Endothelial cell of umbilical vein (primary cell): ENCODE measurements at regions not wholly inside any gene's neighbourhood (a gene's known extent, or its start where the extent isn't known, plus 50 kb on each side); places are given as distances from the start of the nearest gene placed in this dataset.

ENCODE experiments used
- BruUV-seq: library from RNA; stranded (reverse); fragments of 400-500 nt; replicated peaks from 2 replicates; lab custom pipeline; 2021; lab: Mats Ljungman, UMichigan
- CTCF ChIA-PET: fragments of 300-600, 350-600 bp; sonication (Branson Sonifier 250); formaldehyde crosslinking; loops from one replicate; lab custom pipeline; 2021; ENCODE audit warnings: antibody characterized with exemption, inconsistent platforms; lab: Charles Lee
- POLR2A ChIA-PET: fragments of 300-600, 350-600 bp; sonication (Branson Sonifier 250); formaldehyde crosslinking; loops from one replicate; lab custom pipeline; 2021; ENCODE audit warnings: antibody characterized with exemption, inconsistent platforms; lab: Charles Lee
- DNase-seq: peaks from one replicate; pipeline ENCODE4 v3.0.0-alpha.2; 2011; ENCODE audit warnings: low read depth, low spot score
- FAIRE-seq: peaks from 2 replicates; lab custom pipeline; 2011; peaks lifted over from hg19 to GRCh38; lab: Jason Lieb, UNC
- H2AFZ ChIP-seq: 2 replicates; pipeline ENCODE4 v1.6.0; 2012; ENCODE audit warnings: low read depth, low read length, control low read depth, inconsistent platforms
- H3K27ac ChIP-seq: 2 replicates; pipeline ENCODE4 v1.5.1; 2011; ENCODE audit warnings: low read depth, mild to moderate bottlenecking, control low read depth, low read length, moderate library complexity; ENCODE audit not compliant: insufficient read depth
- H3K27me3 ChIP-seq, 2 experiments: 2 replicates each; pipeline versions ENCODE4 v1.6.0 to v1.6.1; 2011; ENCODE audit warnings: low read length in 2 of 2, mixed read lengths in 1 of 2; ENCODE audit not compliant: control insufficient read depth in 2 of 2, insufficient read depth in 2 of 2
- H3K36me3 ChIP-seq, 2 experiments: 2 replicates in 1 of 2; 3 replicates in 1 of 2; pipeline ENCODE4 v1.5.1; 2011; ENCODE audit warnings: low read length in 2 of 2, mild to moderate bottlenecking in 1 of 2, moderate library complexity in 1 of 2; ENCODE audit not compliant: control insufficient read depth in 2 of 2, insufficient read depth in 2 of 2; ENCODE audit errors: extremely low read depth in 1 of 2
- H3K4me1 ChIP-seq: 3 replicates; pipeline ENCODE4 v1.5.1; 2011; ENCODE audit warnings: mild to moderate bottlenecking, low read length; ENCODE audit not compliant: control insufficient read depth, insufficient read depth; ENCODE audit errors: extremely low read depth
- H3K4me2 ChIP-seq: 2 replicates; pipeline ENCODE4 v1.6.1; 2011; ENCODE audit warnings: low read length, control low read depth, mixed read lengths; ENCODE audit not compliant: insufficient read depth
- H3K4me3 ChIP-seq, 3 experiments: fragments of 200-600 bp in 1 of 3; sonication (generic), shearing (Covaris generic) in 1 of 3; replicated peaks in 1 of 3; 2 replicates each; pipeline ENCODE4 v1.5.1; 2011 to 2016; ENCODE audit warnings: control low read depth in 3 of 3, low read length in 3 of 3, mild to moderate bottlenecking in 2 of 3, inconsistent platforms in 1 of 3, low read depth in 1 of 3, moderate library complexity in 1 of 3; ENCODE audit not compliant: insufficient read depth in 1 of 3
- H3K79me2 ChIP-seq: 2 replicates; pipeline ENCODE4 v1.6.0; 2012; ENCODE audit warnings: low read length, inconsistent platforms; ENCODE audit not compliant: control insufficient read depth, insufficient read depth
- H3K9ac ChIP-seq: replicated peaks from 2 replicates; pipeline ENCODE3; 2011; ENCODE audit warnings: low read length, control low read depth; ENCODE audit not compliant: insufficient read depth; ENCODE audit errors: extremely low read depth
- H3K9me1 ChIP-seq: replicated peaks from 3 replicates; pipeline ENCODE4 v1.6.0; 2011; ENCODE audit warnings: mild to moderate bottlenecking, low read length; ENCODE audit not compliant: control insufficient read depth, insufficient read depth; ENCODE audit errors: extremely low read depth
- H3K9me3 ChIP-seq: replicated peaks from 2 replicates; pipeline ENCODE4 v1.5.1; 2012; ENCODE audit warnings: low read length, inconsistent platforms; ENCODE audit not compliant: control insufficient read depth, insufficient read depth
- H4K20me1 ChIP-seq: replicated peaks from 2 replicates; pipeline ENCODE3; 2011; ENCODE audit warnings: mild to moderate bottlenecking, low read length; ENCODE audit not compliant: control insufficient read depth, insufficient read depth; ENCODE audit errors: extremely low read depth
- CTCF ChIP-seq, 2 donors: IDR thresholded peaks; 1 replicate in 1 of 2; 2 replicates in 1 of 2; pipeline ENCODE4 v1.5.1; 2011; ENCODE audit warnings: low read length in 2 of 2, mild to moderate bottlenecking in 2 of 2, moderate library complexity in 2 of 2, control low read depth in 1 of 2, inconsistent platforms in 1 of 2, low read depth in 1 of 2; ENCODE audit not compliant: insufficient read depth in 1 of 2; ENCODE audit errors: extremely low read depth in 1 of 2
- EZH2 ChIP-seq: IDR thresholded peaks from 2 replicates; pipeline ENCODE4 v1.6.1; 2012; ENCODE audit warnings: borderline replicate concordance, low read depth, mild to moderate bottlenecking, moderate library complexity, low read length, inconsistent platforms; ENCODE audit not compliant: severe bottlenecking
- FOS ChIP-seq: IDR thresholded peaks from 2 replicates; pipeline ENCODE4 v1.6.1; 2011; ENCODE audit warnings: mild to moderate bottlenecking, low read length, moderate library complexity, borderline replicate concordance; ENCODE audit not compliant: insufficient read depth
- GATA2 ChIP-seq: IDR thresholded peaks from 2 replicates; pipeline ENCODE4 v1.7.0; 2011; ENCODE audit warnings: low read depth, mild to moderate bottlenecking, moderate library complexity, mixed read lengths, low read length; ENCODE audit not compliant: insufficient read length, insufficient read depth
- JUN ChIP-seq: IDR thresholded peaks from 2 replicates; pipeline ENCODE4 v1.6.1; 2011; ENCODE audit warnings: borderline replicate concordance, low read depth; ENCODE audit not compliant: insufficient read length, insufficient read depth
- MAX ChIP-seq: IDR thresholded peaks from 2 replicates; pipeline ENCODE4 v1.6.1; 2011; ENCODE audit not compliant: insufficient read depth, insufficient read length
- MYC ChIP-seq: IDR thresholded peaks from one replicate; pipeline ENCODE4 v1.6.1; 2011; ENCODE audit warnings: mild to moderate bottlenecking, low read depth, low read length
- POLR2A ChIP-seq: IDR thresholded peaks from 2 replicates; pipeline ENCODE4 v1.6.1; 2012; ENCODE audit warnings: low read depth, mild to moderate bottlenecking, control low read depth, low read length
- POLR2AphosphoS5 ChIP-seq: IDR thresholded peaks from 2 replicates; pipeline ENCODE4 v1.6.1; 2012; ENCODE audit warnings: low read depth, mild to moderate bottlenecking, control low read depth, low read length, moderate library complexity; ENCODE audit not compliant: insufficient read depth
- dilution Hi-C: fragments of 300-500 bp; cut with MboI; formaldehyde crosslinking; loops from one replicate; pipeline ENCODE4 v1.15.0; 2019; ENCODE audit warnings: low sequenced_read_pairs; ENCODE audit not compliant: extremely low pct_ligation_motif_present
- intact Hi-C: fragments of 100-400 bp; cut with micrococcal nuclease; formaldehyde crosslinking; loops from one replicate; pipeline ENCODE4 v1.10.0; 2022

- ChIA-PET CTCF (no interaction called here), POLR2A (no interaction called here)
- Histone ChIP-seq H3K9ac (no peak overlapping the region), H2AFZ (no peak overlapping the region), H3K4me1 (peaks cover 4% of the 10 kb centered on the region), H3K9me1 (no peaks in the 10 kb centered on the region), H3K79me2 (no peaks in the 10 kb centered on the region), H3K27me3 (no peaks in the 10 kb centered on the region), H3K4me3 (no peak overlapping the region), H3K36me3 (no peaks in the 10 kb centered on the region), H3K4me2 (peak overlapping the region; percentile 12), H3K9me3 (no peaks in the 10 kb centered on the region), H3K27ac (no peak overlapping the region), H4K20me1 (no peaks in the 10 kb centered on the region)
- intact Hi-C loops: no loop called here
- dilution Hi-C loops: no loop called here
- no TSS peak for BruUV-seq
- FAIRE-seq (peak; percentile 52), DNase-seq (peak; percentile 11)
- TF ChIP-seq POLR2AphosphoS5 (no peak), JUN (no peak), CTCF (IDR thresholded peaks at IDR 0.05; ENCODE audit: extremely low read depth in 1 of 2, insufficient read depth in 1 of 2, low read depth in 1 of 2, low read length in 2 of 2) (no peak)
These were observed 456.9 kb upstream of the TNP1 start for GRCh38 chr2:217316743-217317142.

GRCh38 chr2:217314021-217314460 lies 454.2 kb upstream of the TNP1 start:
- no peaks in the 10 kb centered on the region for H3K36me3 ChIP-seq
- no peak overlapping the region for H3K9ac ChIP-seq
- no peaks in the 10 kb centered on the region for H3K9me3 ChIP-seq
- DNase-seq: no peak
- H3K4me1 ChIP-seq: peaks cover 4% of the 10 kb centered on the region
- no peaks in the 10 kb centered on the region for H4K20me1 ChIP-seq
- ChIA-PET CTCF (no interaction called here), POLR2A (no interaction called here)
- no TSS peak for BruUV-seq
- dilution Hi-C loops (no loop called here), intact Hi-C loops (no loop called here)
- H3K27me3 ChIP-seq: no peaks in the 10 kb centered on the region
- no peak for FAIRE-seq
- no peak overlapping the region for H3K27ac ChIP-seq
- H3K9me1 ChIP-seq: no peaks in the 10 kb centered on the region
- no peak overlapping the region for H3K4me2 ChIP-seq
- H3K4me3 ChIP-seq: no peak overlapping the region
- no peak overlapping the region for H2AFZ ChIP-seq
- H3K79me2 ChIP-seq: no peaks in the 10 kb centered on the region
- no peak for TF ChIP-seq EZH2
- no peak for TF ChIP-seq MAX
- TF ChIP-seq FOS: no peak
- TF ChIP-seq POLR2A: no peak
- TF ChIP-seq JUN: no peak
- TF ChIP-seq GATA2: no peak
- TF ChIP-seq POLR2AphosphoS5: no peak
- TF ChIP-seq CTCF (IDR thresholded peaks at IDR 0.05; ENCODE audit: extremely low read depth in 1 of 2, insufficient read depth in 1 of 2, low read depth in 1 of 2, low read length in 2 of 2): no peak
- no peak for TF ChIP-seq MYC
